Small intestine (tissue), 7 donors: ENCODE measurements at regions not wholly inside any gene's neighbourhood (a gene's known extent, or its start where the extent isn't known, plus 50 kb on each side); places are given as distances from the start of the nearest gene placed in this dataset.

Experiments
- DNase-seq, 2 donors: peaks; one replicate each; pipeline versions ENCODE4 v3.0.0 to v3.0.0-alpha.2; 2013
- FAIRE-seq: peaks from 2 replicates; lab custom pipeline; 2012; peaks lifted over from hg19 to GRCh38; lab: Jason Lieb, UNC
- H3K27ac ChIP-seq, 3 donors: one replicate each; pipeline ENCODE4 v1.5.1; 2013; ENCODE audit warnings: low read length in 2 of 3, mild to moderate bottlenecking in 2 of 3, control low read depth in 1 of 3, inconsistent platforms in 1 of 3, low read depth in 1 of 3, moderate library complexity in 1 of 3
- H3K27me3 ChIP-seq, 3 donors: one replicate each; pipeline ENCODE4 v1.6.1; 2013; ENCODE audit warnings: low read length in 3 of 3, inconsistent platforms in 1 of 3; ENCODE audit not compliant: control insufficient read depth in 3 of 3, insufficient read depth in 3 of 3
- H3K36me3 ChIP-seq, 3 donors: one replicate each; pipeline ENCODE4 v1.6.1; 2013; ENCODE audit warnings: low read length in 3 of 3, inconsistent platforms in 1 of 3, low read depth in 1 of 3, mild to moderate bottlenecking in 1 of 3, moderate library complexity in 1 of 3; ENCODE audit not compliant: control insufficient read depth in 3 of 3, insufficient read depth in 2 of 3
- H3K4me1 ChIP-seq, 3 donors: one replicate each; pipeline ENCODE4 v1.6.1; 2013; ENCODE audit warnings: low read length in 2 of 3, inconsistent platforms in 1 of 3, low read depth in 1 of 3, mild to moderate bottlenecking in 1 of 3, moderate library complexity in 1 of 3; ENCODE audit not compliant: control insufficient read depth in 3 of 3, insufficient read depth in 2 of 3
- H3K4me3 ChIP-seq, 3 donors: one replicate each; pipeline ENCODE4 v1.5.1; 2013; ENCODE audit warnings: low read length in 3 of 3, control low read depth in 1 of 3, inconsistent platforms in 1 of 3, low read depth in 1 of 3, mild to moderate bottlenecking in 1 of 3, moderate library complexity in 1 of 3
- H3K9me3 ChIP-seq, 2 donors: one replicate each; pipeline ENCODE4 v1.6.1; 2013; ENCODE audit warnings: low read depth in 1 of 2, low read length in 1 of 2; ENCODE audit not compliant: control insufficient read depth in 2 of 2, insufficient read depth in 1 of 2
- WGBS, 3 donors: extraction: QIAGEN DNeasy Blood & Tissue Kit; methylation state at CpG; one replicate each; pipeline ENCODE4 v1.1.7; 2013; 5-methylcytosine and 5-hydroxymethylcytosine counted together
- donor health status: healthy with polysubstance abuse.
- donor health status: control.
- donor health status: control.
- donor health status: Bipolar disorder and iron deficiency.
- donor health status: healthy.

DNA sequence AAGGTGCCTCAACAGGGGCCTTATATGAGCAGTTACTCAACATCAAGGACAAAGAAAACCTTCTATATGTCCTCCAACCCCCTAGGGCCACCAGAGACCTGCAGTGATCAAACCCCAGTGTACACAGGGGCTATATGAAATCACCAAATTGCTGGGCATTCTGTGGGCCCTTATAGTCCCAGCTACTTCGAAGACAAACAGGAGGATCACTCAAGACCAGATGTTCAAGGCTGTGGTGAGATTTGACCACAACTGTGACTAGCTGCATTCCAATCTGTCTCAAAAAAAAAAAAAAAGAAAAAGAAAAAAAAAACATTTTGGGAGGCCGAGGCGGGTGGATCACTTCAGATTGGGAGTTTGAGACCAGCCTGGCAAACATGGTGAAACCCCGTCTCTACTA is 51.0 kb upstream of the PRB2 start:
- H3K27me3 ChIP-seq = no peaks in the 10 kb centered on the region
- H3K4me3 ChIP-seq = no peak overlapping the region
- no peaks in the 10 kb centered on the region for H3K4me1 ChIP-seq
- DNase-seq (no peak), FAIRE-seq (no peak)
- no peaks in the 10 kb centered on the region for H3K36me3 ChIP-seq
- H3K27ac ChIP-seq = no peak overlapping the region
- 80 to 83% (median 81%) methylated on average over 4 of the region's 4 CpGs for WGBS, 3 donors
- H3K9me3 ChIP-seq = no peaks in the 10 kb centered on the region

GRCh38 chr12:11457996-11458645 is 62.8 kb upstream of the PRB2 start:
- DNase-seq = no peak
- Histone ChIP-seq H3K4me3 (no peak overlapping the region), H3K4me1 (no peaks in the 10 kb centered on the region), H3K36me3 (no peaks in the 10 kb centered on the region), H3K27ac (no peak overlapping the region), H3K27me3 (no peaks in the 10 kb centered on the region), H3K9me3 (no peaks in the 10 kb centered on the region)
- no peak for FAIRE-seq
- WGBS, 3 donors = 78 to 84% (median 83%) methylated on average over 19 to 20 of the region's 20 CpGs

DNA sequence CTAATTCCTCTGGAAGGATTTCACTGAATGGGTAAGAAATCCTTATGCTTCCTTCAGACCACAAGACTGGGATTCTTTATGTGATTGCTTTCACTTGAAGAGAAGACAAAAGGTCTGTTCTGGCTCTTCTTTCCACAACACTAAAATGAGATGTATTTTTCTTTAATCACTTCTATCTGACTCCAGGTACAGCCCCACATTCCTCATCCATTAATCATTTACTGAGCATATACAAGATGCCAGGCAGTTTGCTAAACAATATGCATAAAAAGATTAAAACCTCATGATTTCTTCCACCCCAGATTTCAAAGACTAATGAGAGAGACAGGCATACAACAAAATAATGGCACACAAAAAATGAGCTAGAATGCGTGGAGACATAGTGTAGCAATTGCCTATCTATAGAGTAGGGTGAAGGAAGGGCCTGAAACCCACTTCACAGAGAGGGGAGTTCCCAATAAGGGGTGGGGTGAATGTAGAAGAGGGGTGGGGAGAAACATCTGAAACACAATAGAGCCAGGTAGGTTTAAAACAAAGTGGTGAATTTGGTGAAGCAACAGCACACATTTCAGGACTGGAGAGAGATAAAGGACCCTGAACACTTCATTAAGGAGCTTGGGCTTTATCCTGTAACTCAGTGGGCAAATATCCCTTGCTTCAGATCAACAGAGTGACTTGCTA is 65.1 kb upstream of the PRB2 start:
- no peaks in the 10 kb centered on the region for H3K4me1 ChIP-seq
- DNase-seq (no peak), FAIRE-seq (no peak)
- H3K27ac ChIP-seq = no peak overlapping the region
- WGBS, 3 donors = 65 to 75% (median 68%) methylated on average over 1 of the region's 1 CpG
- H3K4me3 ChIP-seq = no peak overlapping the region
- H3K27me3 ChIP-seq = no peaks in the 10 kb centered on the region
- no peaks in the 10 kb centered on the region for H3K36me3 ChIP-seq
- no peaks in the 10 kb centered on the region for H3K9me3 ChIP-seq

- H3K27me3 ChIP-seq = no peaks in the 10 kb centered on the region
- no peaks in the 10 kb centered on the region for H3K4me1 ChIP-seq
- H3K27ac ChIP-seq = no peak overlapping the region
- FAIRE-seq = no peak
- H3K4me3 ChIP-seq = no peak overlapping the region
- no peaks in the 10 kb centered on the region for H3K36me3 ChIP-seq
- WGBS, 3 donors = 56 to 69% (median 69%) methylated on average over 4 of the region's 4 CpGs
- no peak for DNase-seq
- no peaks in the 10 kb centered on the region for H3K9me3 ChIP-seq
Measured at GRCh38 chr12:11461433-11461832, 66.1 kb upstream of the PRB2 start.

DNA sequence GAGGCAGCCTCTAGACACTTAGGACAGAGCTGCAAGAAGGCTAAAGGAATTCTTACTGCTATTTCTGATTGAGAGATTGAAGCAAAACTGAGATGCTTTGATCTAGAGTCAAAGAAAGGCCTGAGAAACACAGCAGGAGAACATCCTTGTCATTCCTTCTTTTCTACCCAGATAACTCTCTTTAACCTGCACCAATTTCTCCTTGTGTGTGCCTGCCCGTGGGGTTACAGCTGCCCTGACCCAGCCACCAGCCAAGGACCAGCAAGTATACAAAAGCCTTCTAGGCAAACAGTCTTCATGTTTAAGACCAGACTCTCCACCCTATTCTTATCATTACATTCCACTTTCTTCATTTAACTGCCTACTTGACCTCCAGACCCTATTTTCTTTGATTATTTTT is 81.7 kb upstream of the PRB2 start:
- Histone ChIP-seq H3K27me3 (peaks cover 0 to 2% (median 0%) of the 10 kb centered on the region in 3 donors), H3K4me1 (no peaks in the 10 kb centered on the region), H3K36me3 (no peaks in the 10 kb centered on the region), H3K9me3 (peaks cover 0 to 8% of the 10 kb centered on the region in 2 donors), H3K4me3 (no peak overlapping the region), H3K27ac (no peak overlapping the region)
- 18 to 48% (median 21%) methylated on average over 1 of the region's 1 CpG for WGBS, 3 donors
- DNase-seq (no peak), FAIRE-seq (no peak)

DNA sequence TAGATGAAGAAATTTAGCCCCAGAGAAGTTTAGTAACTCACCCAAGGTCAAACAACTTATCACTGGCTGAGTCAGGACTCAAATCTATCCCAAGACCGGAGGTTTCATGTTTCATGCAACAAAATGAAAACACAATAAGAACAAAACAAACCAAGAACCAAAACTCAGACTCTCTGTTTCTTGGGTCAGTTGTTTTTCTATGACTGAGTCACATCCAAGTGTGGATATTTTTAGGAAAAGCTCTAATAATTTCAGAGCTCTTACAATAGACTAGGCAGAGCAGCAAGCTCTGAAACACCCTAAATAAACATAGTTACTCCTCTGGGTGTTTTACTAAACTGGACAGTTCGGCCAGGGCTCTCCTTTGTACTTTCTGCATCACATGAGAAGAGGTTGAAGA is 87.6 kb upstream of the PRB2 start:
- DNase-seq = no peak
- Histone ChIP-seq H3K27ac (no peak overlapping the region), H3K4me3 (no peak overlapping the region), H3K4me1 (no peaks in the 10 kb centered on the region), H3K36me3 (no peaks in the 10 kb centered on the region), H3K9me3 (no peaks in the 10 kb centered on the region), H3K27me3 (peaks cover 0 to 13% (median 3%) of the 10 kb centered on the region in 3 donors)
- no peak for FAIRE-seq
- 42 to 67% (median 42%) methylated on average over 2 of the region's 2 CpGs for WGBS, 3 donors

DNA sequence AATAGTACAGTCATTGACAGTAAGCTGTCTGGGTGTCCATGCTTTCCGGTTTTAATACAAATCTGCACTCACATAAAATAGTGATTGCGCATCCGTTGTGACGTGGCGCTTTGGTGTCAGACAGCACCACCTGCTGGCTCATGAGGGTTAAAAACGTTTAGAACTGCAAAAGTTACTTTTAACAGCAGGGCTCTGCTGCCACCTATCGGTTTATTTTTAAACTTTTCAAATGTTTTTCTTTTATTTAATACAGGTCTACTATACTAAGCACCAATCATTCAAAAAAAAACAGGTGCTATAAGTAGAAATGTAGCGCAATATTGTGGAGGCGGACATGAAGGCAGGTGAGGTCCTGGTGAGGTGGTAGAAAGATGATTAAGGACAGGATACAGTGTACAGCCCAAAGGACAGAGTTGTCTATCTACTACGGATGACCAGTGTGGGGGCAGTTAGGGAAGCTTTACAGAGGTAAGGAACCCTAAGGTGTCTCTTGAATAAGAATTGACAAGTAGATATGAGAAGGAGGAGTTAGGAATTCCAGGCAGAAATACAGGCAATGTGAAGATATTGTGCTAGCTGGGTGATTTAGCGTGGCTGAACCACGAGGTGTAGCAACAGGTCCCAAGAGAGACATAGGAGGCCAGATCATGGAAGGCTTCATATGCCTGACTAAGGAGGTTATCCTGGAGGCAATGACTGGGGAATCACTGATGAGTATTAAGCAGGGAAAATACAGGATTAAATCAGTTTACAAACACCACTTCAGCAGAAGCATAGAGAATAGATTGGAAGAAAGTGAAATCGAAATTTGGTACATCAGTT is 91.5 kb upstream of the PRB2 start:
- DNase-seq (peak; percentile 82 to 84), FAIRE-seq (peak; percentile 79)
- H3K4me3 ChIP-seq = no peak overlapping the region
- no peaks in the 10 kb centered on the region for H3K36me3 ChIP-seq
- H3K27me3 ChIP-seq = peaks cover 0 to 13% (median 3%) of the 10 kb centered on the region in 3 donors
- WGBS, 3 donors = 24 to 27% (median 24%) methylated on average over 13 of the region's 13 CpGs
- no peaks in the 10 kb centered on the region for H3K9me3 ChIP-seq
- no peak overlapping the region for H3K27ac ChIP-seq
- no peaks in the 10 kb centered on the region for H3K4me1 ChIP-seq

- DNase-seq (no peak), FAIRE-seq (no peak)
- Histone ChIP-seq H3K36me3 (no peaks in the 10 kb centered on the region), H3K27ac (no peak overlapping the region), H3K4me3 (no peak overlapping the region), H3K27me3 (peaks cover 0 to 13% (median 2%) of the 10 kb centered on the region in 3 donors), H3K4me1 (no peaks in the 10 kb centered on the region), H3K9me3 (no peaks in the 10 kb centered on the region)
- WGBS, 3 donors = 78 to 85% (median 82%) methylated on average over 3 of the region's 3 CpGs
Measured at GRCh38 chr12:11496157-11496851, 100.9 kb upstream of the PRB2 start.
